Endothelial cell of umbilical vein (primary cell): ENCODE measurements at regions not wholly inside any gene's neighbourhood (a gene's known extent, or its start where the extent isn't known, plus 50 kb on each side); places are given as distances from the start of the nearest gene placed in this dataset.

Experiments used
- BruUV-seq: library from RNA; stranded (reverse); fragments of 400-500 nt; replicated peaks from 2 replicates; lab custom pipeline; 2021; lab: Mats Ljungman, UMichigan
- CTCF ChIA-PET: fragments of 300-600, 350-600 bp; sonication (Branson Sonifier 250); formaldehyde crosslinking; loops from one replicate; lab custom pipeline; 2021; ENCODE audit warnings: antibody characterized with exemption, inconsistent platforms; lab: Charles Lee
- POLR2A ChIA-PET: fragments of 300-600, 350-600 bp; sonication (Branson Sonifier 250); formaldehyde crosslinking; loops from one replicate; lab custom pipeline; 2021; ENCODE audit warnings: antibody characterized with exemption, inconsistent platforms; lab: Charles Lee
- DNase-seq: peaks from one replicate; pipeline ENCODE4 v3.0.0-alpha.2; 2011; ENCODE audit warnings: low read depth, low spot score
- FAIRE-seq: peaks from 2 replicates; lab custom pipeline; 2011; peaks lifted over from hg19 to GRCh38; lab: Jason Lieb, UNC
- H2AFZ ChIP-seq: 2 replicates; pipeline ENCODE4 v1.6.0; 2012; ENCODE audit warnings: low read depth, low read length, control low read depth, inconsistent platforms
- H3K27ac ChIP-seq: 2 replicates; pipeline ENCODE4 v1.5.1; 2011; ENCODE audit warnings: low read depth, mild to moderate bottlenecking, control low read depth, low read length, moderate library complexity; ENCODE audit not compliant: insufficient read depth
- H3K27me3 ChIP-seq, 2 experiments: 2 replicates each; pipeline versions ENCODE4 v1.6.0 to v1.6.1; 2011; ENCODE audit warnings: low read length in 2 of 2, mixed read lengths in 1 of 2; ENCODE audit not compliant: control insufficient read depth in 2 of 2, insufficient read depth in 2 of 2
- H3K36me3 ChIP-seq, 2 experiments: 2 replicates in 1 of 2; 3 replicates in 1 of 2; pipeline ENCODE4 v1.5.1; 2011; ENCODE audit warnings: low read length in 2 of 2, mild to moderate bottlenecking in 1 of 2, moderate library complexity in 1 of 2; ENCODE audit not compliant: control insufficient read depth in 2 of 2, insufficient read depth in 2 of 2; ENCODE audit errors: extremely low read depth in 1 of 2
- H3K4me1 ChIP-seq: 3 replicates; pipeline ENCODE4 v1.5.1; 2011; ENCODE audit warnings: mild to moderate bottlenecking, low read length; ENCODE audit not compliant: control insufficient read depth, insufficient read depth; ENCODE audit errors: extremely low read depth
- H3K4me2 ChIP-seq: 2 replicates; pipeline ENCODE4 v1.6.1; 2011; ENCODE audit warnings: low read length, control low read depth, mixed read lengths; ENCODE audit not compliant: insufficient read depth
- H3K4me3 ChIP-seq, 3 experiments: fragments of 200-600 bp in 1 of 3; sonication (generic), shearing (Covaris generic) in 1 of 3; replicated peaks in 1 of 3; 2 replicates each; pipeline ENCODE4 v1.5.1; 2011 to 2016; ENCODE audit warnings: control low read depth in 3 of 3, low read length in 3 of 3, mild to moderate bottlenecking in 2 of 3, inconsistent platforms in 1 of 3, low read depth in 1 of 3, moderate library complexity in 1 of 3; ENCODE audit not compliant: insufficient read depth in 1 of 3
- H3K79me2 ChIP-seq: 2 replicates; pipeline ENCODE4 v1.6.0; 2012; ENCODE audit warnings: low read length, inconsistent platforms; ENCODE audit not compliant: control insufficient read depth, insufficient read depth
- H3K9ac ChIP-seq: replicated peaks from 2 replicates; pipeline ENCODE3; 2011; ENCODE audit warnings: low read length, control low read depth; ENCODE audit not compliant: insufficient read depth; ENCODE audit errors: extremely low read depth
- H3K9me1 ChIP-seq: replicated peaks from 3 replicates; pipeline ENCODE4 v1.6.0; 2011; ENCODE audit warnings: mild to moderate bottlenecking, low read length; ENCODE audit not compliant: control insufficient read depth, insufficient read depth; ENCODE audit errors: extremely low read depth
- H3K9me3 ChIP-seq: replicated peaks from 2 replicates; pipeline ENCODE4 v1.5.1; 2012; ENCODE audit warnings: low read length, inconsistent platforms; ENCODE audit not compliant: control insufficient read depth, insufficient read depth
- H4K20me1 ChIP-seq: replicated peaks from 2 replicates; pipeline ENCODE3; 2011; ENCODE audit warnings: mild to moderate bottlenecking, low read length; ENCODE audit not compliant: control insufficient read depth, insufficient read depth; ENCODE audit errors: extremely low read depth
- EZH2 ChIP-seq: IDR thresholded peaks from 2 replicates; pipeline ENCODE4 v1.6.1; 2012; ENCODE audit warnings: borderline replicate concordance, low read depth, mild to moderate bottlenecking, moderate library complexity, low read length, inconsistent platforms; ENCODE audit not compliant: severe bottlenecking
- FOS ChIP-seq: IDR thresholded peaks from 2 replicates; pipeline ENCODE4 v1.6.1; 2011; ENCODE audit warnings: mild to moderate bottlenecking, low read length, moderate library complexity, borderline replicate concordance; ENCODE audit not compliant: insufficient read depth
- GATA2 ChIP-seq: IDR thresholded peaks from 2 replicates; pipeline ENCODE4 v1.7.0; 2011; ENCODE audit warnings: low read depth, mild to moderate bottlenecking, moderate library complexity, mixed read lengths, low read length; ENCODE audit not compliant: insufficient read length, insufficient read depth
- JUN ChIP-seq: IDR thresholded peaks from 2 replicates; pipeline ENCODE4 v1.6.1; 2011; ENCODE audit warnings: borderline replicate concordance, low read depth; ENCODE audit not compliant: insufficient read length, insufficient read depth
- MAX ChIP-seq: IDR thresholded peaks from 2 replicates; pipeline ENCODE4 v1.6.1; 2011; ENCODE audit not compliant: insufficient read depth, insufficient read length
- MYC ChIP-seq: IDR thresholded peaks from one replicate; pipeline ENCODE4 v1.6.1; 2011; ENCODE audit warnings: mild to moderate bottlenecking, low read depth, low read length
- POLR2A ChIP-seq: IDR thresholded peaks from 2 replicates; pipeline ENCODE4 v1.6.1; 2012; ENCODE audit warnings: low read depth, mild to moderate bottlenecking, control low read depth, low read length
- POLR2AphosphoS5 ChIP-seq: IDR thresholded peaks from 2 replicates; pipeline ENCODE4 v1.6.1; 2012; ENCODE audit warnings: low read depth, mild to moderate bottlenecking, control low read depth, low read length, moderate library complexity; ENCODE audit not compliant: insufficient read depth
- dilution Hi-C: fragments of 300-500 bp; cut with MboI; formaldehyde crosslinking; loops from one replicate; pipeline ENCODE4 v1.15.0; 2019; ENCODE audit warnings: low sequenced_read_pairs; ENCODE audit not compliant: extremely low pct_ligation_motif_present
- intact Hi-C: fragments of 100-400 bp; cut with micrococcal nuclease; formaldehyde crosslinking; loops from one replicate; pipeline ENCODE4 v1.10.0; 2022
- TF ChIP-seq, protein P1 (sequence below), 2 donors: IDR thresholded peaks; 1 replicate in 1 of 2; 2 replicates in 1 of 2; pipeline ENCODE4 v1.5.1; 2011; ENCODE audit warnings: low read length in 2 of 2, mild to moderate bottlenecking in 2 of 2, moderate library complexity in 2 of 2, control low read depth in 1 of 2, inconsistent platforms in 1 of 2, low read depth in 1 of 2; ENCODE audit not compliant: insufficient read depth in 1 of 2; ENCODE audit errors: extremely low read depth in 1 of 2

- TF ChIP-seq FOS (no peak), POLR2A (no peak), EZH2 (no peak), POLR2AphosphoS5 (no peak), MAX (no peak), JUN (no peak), GATA2 (no peak), MYC (no peak)
- TF ChIP-seq, protein P1, sequence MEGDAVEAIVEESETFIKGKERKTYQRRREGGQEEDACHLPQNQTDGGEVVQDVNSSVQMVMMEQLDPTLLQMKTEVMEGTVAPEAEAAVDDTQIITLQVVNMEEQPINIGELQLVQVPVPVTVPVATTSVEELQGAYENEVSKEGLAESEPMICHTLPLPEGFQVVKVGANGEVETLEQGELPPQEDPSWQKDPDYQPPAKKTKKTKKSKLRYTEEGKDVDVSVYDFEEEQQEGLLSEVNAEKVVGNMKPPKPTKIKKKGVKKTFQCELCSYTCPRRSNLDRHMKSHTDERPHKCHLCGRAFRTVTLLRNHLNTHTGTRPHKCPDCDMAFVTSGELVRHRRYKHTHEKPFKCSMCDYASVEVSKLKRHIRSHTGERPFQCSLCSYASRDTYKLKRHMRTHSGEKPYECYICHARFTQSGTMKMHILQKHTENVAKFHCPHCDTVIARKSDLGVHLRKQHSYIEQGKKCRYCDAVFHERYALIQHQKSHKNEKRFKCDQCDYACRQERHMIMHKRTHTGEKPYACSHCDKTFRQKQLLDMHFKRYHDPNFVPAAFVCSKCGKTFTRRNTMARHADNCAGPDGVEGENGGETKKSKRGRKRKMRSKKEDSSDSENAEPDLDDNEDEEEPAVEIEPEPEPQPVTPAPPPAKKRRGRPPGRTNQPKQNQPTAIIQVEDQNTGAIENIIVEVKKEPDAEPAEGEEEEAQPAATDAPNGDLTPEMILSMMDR (IDR thresholded peaks at IDR 0.05; ENCODE audit: extremely low read depth in 1 of 2, insufficient read depth in 1 of 2, low read depth in 1 of 2, low read length in 2 of 2): no peak
- Histone ChIP-seq H4K20me1 (no peaks in the 10 kb centered on the region), H2AFZ (no peak overlapping the region), H3K27ac (no peak overlapping the region), H3K79me2 (no peaks in the 10 kb centered on the region), H3K9ac (no peak overlapping the region), H3K27me3 (peaks cover 0 to 2% of the 10 kb centered on the region in 2 experiments), H3K4me3 (no peak overlapping the region), H3K9me1 (no peaks in the 10 kb centered on the region), H3K36me3 (no peaks in the 10 kb centered on the region), H3K4me1 (no peaks in the 10 kb centered on the region), H3K4me2 (no peak overlapping the region), H3K9me3 (no peaks in the 10 kb centered on the region)
- BruUV-seq: no TSS peak
- no peak for FAIRE-seq
- no peak for DNase-seq
- intact Hi-C loops (no loop called here), dilution Hi-C loops (no loop called here)
- ChIA-PET CTCF (no interaction called here), POLR2A (no interaction called here)
Observed at GRCh38 chr7:47677093-47677492, 95.2 kb upstream of the TNS3 start.
